GM19438 (cell line): ENCODE measurements at regions not wholly inside any gene's neighbourhood (a gene's known extent, or its start where the extent isn't known, plus 50 kb on each side); places are given as distances from the start of the nearest gene placed in this dataset.
"Not testable (repeated sequence)": the region's sequence is repeated elsewhere in the genome, so short reads cannot be mapped to it uniquely, and the experiment has no call there.

Source experiments
- ATAC-seq: cut with Tn5 transposase; IDR thresholded peaks from one replicate; pipeline ENCODE4 v1.9.1; 2021; ENCODE audit warnings: low read depth; ENCODE audit not compliant: unreplicated experiment

GRCh38 chr5:88092958-88093605, 175.6 kb downstream of the TMEM161B start:
- no peak for ATAC-seq

- ATAC-seq: no peak
These were observed 176.3 kb downstream of the TMEM161B start for GRCh38 chr5:88092358-88092757.

GRCh38 chr5:88090506-88090905, 178.1 kb downstream of the TMEM161B start:
- ATAC-seq: no peak

- no peak for ATAC-seq
These were observed 178.8 kb downstream of the TMEM161B start for GRCh38 chr5:88089719-88090390.

GRCh38 chr5:88085462-88085861, 183.2 kb downstream of the TMEM161B start:
- no peak for ATAC-seq

GRCh38 chr5:88081877-88082276, 186.8 kb downstream of the TMEM161B start:
- no peak for ATAC-seq

- no peak for ATAC-seq
These were observed 204.8 kb downstream of the TMEM161B start for GRCh38 chr5:88063813-88064212.

GRCh38 chr5:88060194-88060593, 208.5 kb downstream of the TMEM161B start:
- ATAC-seq: no peak

GRCh38 chr5:88058625-88059024, 210.0 kb downstream of the TMEM161B start:
- ATAC-seq: no peak

GRCh38 chr5:88052468-88052867, 216.2 kb downstream of the TMEM161B start:
- ATAC-seq: not testable (repeated sequence)

GRCh38 chr5:88051148-88051547, 217.5 kb downstream of the TMEM161B start:
- no peak for ATAC-seq

- no peak for ATAC-seq
These were observed 218.9 kb downstream of the TMEM161B start for GRCh38 chr5:88049737-88050136.

GRCh38 chr5:88049156-88049555, 219.5 kb downstream of the TMEM161B start:
- no peak for ATAC-seq

- no peak for ATAC-seq
These were observed 222.6 kb downstream of the TMEM161B start for GRCh38 chr5:88045931-88046461.

- no peak for ATAC-seq
These were observed 223.5 kb downstream of the TMEM161B start for GRCh38 chr5:88045165-88045564.

GRCh38 chr5:88034520-88034919, 234.1 kb downstream of the TMEM161B start:
- ATAC-seq: no peak

- no peak for ATAC-seq
These were observed 235.5 kb downstream of the TMEM161B start for GRCh38 chr5:88033191-88033590.

- ATAC-seq: no peak
These were observed 239.6 kb downstream of the TMEM161B start for GRCh38 chr5:88029011-88029410.

GRCh38 chr5:88021141-88021540, 247.5 kb downstream of the TMEM161B start:
- no peak for ATAC-seq

GRCh38 chr5:88014984-88015383, 253.7 kb downstream of the TMEM161B start:
- not testable (repeated sequence) for ATAC-seq

- ATAC-seq: no peak
These were observed 267.8 kb downstream of the TMEM161B start for GRCh38 chr5:88000877-88001276.

GRCh38 chr5:87997662-87998061, 271.0 kb downstream of the TMEM161B start:
- no peak for ATAC-seq
